D721Med (cell line): ENCODE measurements at regions not wholly inside any gene's neighbourhood (a gene's known extent, or its start where the extent isn't known, plus 50 kb on each side); places are given as distances from the start of the nearest gene placed in this dataset.
"Not testable (repeated sequence)": the region's sequence is repeated elsewhere in the genome, so short reads cannot be mapped to it uniquely, and the experiment has no call there.

ENCODE experiments used
- DNase-seq: peaks from one replicate; pipeline ENCODE4 v3.0.0; 2011; ENCODE audit warnings: low spot score; ENCODE audit not compliant: insufficient read length
- FAIRE-seq: peaks from 2 replicates; lab custom pipeline; 2011; peaks lifted over from hg19 to GRCh38; lab: Jason Lieb, UNC
- CTCF ChIP-seq: IDR thresholded peaks from 2 replicates; pipeline ENCODE4 v1.5.1; 2012; ENCODE audit warnings: mild to moderate bottlenecking, control low read depth; ENCODE audit not compliant: insufficient read depth; ENCODE audit errors: missing control alignments

- peak; percentile 41 for TF ChIP-seq CTCF
- no peak for FAIRE-seq
Observed at GRCh38 chr6:6758915-6759654, 170.6 kb downstream of the LY86 start.

GRCh38 chr6:6760002-6760401 is 171.5 kb downstream of the LY86 start:
- TF ChIP-seq CTCF: no peak
- FAIRE-seq (no peak), DNase-seq (no peak)

More at GRCh38 chr6:6758915-6759654, 170.6 kb downstream of the LY86 start:
- DNase-seq: no peak

GRCh38 chr6:6762566-6762965 is 174.0 kb downstream of the LY86 start:
- not testable (repeated sequence) for FAIRE-seq

GRCh38 chr6:6764764-6765434 is 176.4 kb downstream of the LY86 start:
- FAIRE-seq: no peak
- TF ChIP-seq CTCF: no peak
- no peak for DNase-seq

More at GRCh38 chr6:6762566-6762965, 174.0 kb downstream of the LY86 start:
- not testable (repeated sequence) for DNase-seq

- FAIRE-seq: no peak
- DNase-seq: no peak
- no peak for TF ChIP-seq CTCF
Observed at GRCh38 chr6:6766230-6766905, 177.8 kb downstream of the LY86 start.

- DNase-seq (no peak), FAIRE-seq (no peak)
- no peak for TF ChIP-seq CTCF
Observed at GRCh38 chr6:6769466-6769865, 180.9 kb downstream of the LY86 start.

- TF ChIP-seq CTCF: no peak
- FAIRE-seq: no peak
Observed at GRCh38 chr6:6771224-6771945, 182.9 kb downstream of the LY86 start.

More at GRCh38 chr6:6771224-6771945, 182.9 kb downstream of the LY86 start:
- DNase-seq: no peak
